HCT116 (cell line): ENCODE measurements at regions not wholly inside any gene's neighbourhood (a gene's known extent, or its start where the extent isn't known, plus 50 kb on each side); places are given as distances from the start of the nearest gene placed in this dataset.
A peak's percentile ranks its signal among the peaks of the same experiment; 100 is the strongest.

Experiments
- ATAC-seq: fragments of 200-7000 bp; cut with Tn5 transposase; 2 replicates; pipeline ENCODE4 v1.9.1; 2020; ENCODE audit warnings: mild to moderate bottlenecking, moderate library complexity
- BruUV-seq: library from RNA; stranded (reverse); fragments of 400-500 nt; replicated peaks from 2 replicates; lab custom pipeline; 2021; lab: Mats Ljungman, UMichigan
- CTCF ChIA-PET: fragments of 300-600 bp; sonication (Branson Sonifier 250); formaldehyde crosslinking; loops from one replicate; lab custom pipeline; 2021; ENCODE audit warnings: antibody characterized with exemption; lab: Charles Lee
- POLR2A ChIA-PET: fragments of 300-600, 350-600 bp; sonication (Branson Sonifier 250); formaldehyde crosslinking; loops from one replicate; lab custom pipeline; 2021; ENCODE audit warnings: antibody characterized with exemption; lab: Charles Lee
- RAD21 ChIA-PET, 2 experiments: fragments of 300-600 bp; sonication (Branson Sonifier 250); formaldehyde crosslinking; loops; one replicate each; lab custom pipeline; 2023; ENCODE audit warnings: low total read pairs in 2 of 2; ENCODE audit not compliant: uncharacterized antibody in 2 of 2, unreplicated experiment in 2 of 2, low non-redundant PET in 1 of 2; lab: Charles Lee
- DNase-seq: peaks from one replicate; pipeline ENCODE4 v3.0.0-alpha.2; 2010; ENCODE audit warnings: low read depth, low spot score
- H2AFZ ChIP-seq: fragments of 200-600 bp; shearing (Covaris generic), sonication (generic); 2 replicates; pipeline ENCODE4 v1.6.1; 2017; ENCODE audit warnings: low read depth, mixed run types, mixed read lengths, antibody characterized with exemption, low read length; ENCODE audit not compliant: poor library complexity, severe bottlenecking
- H3K27ac ChIP-seq: 2 replicates; pipeline ENCODE4 v1.5.1; 2012; ENCODE audit warnings: low read depth, low read length
- H3K27me3 ChIP-seq: fragments of 200-600 bp; sonication (generic); 2 replicates; pipeline ENCODE4 v1.6.1; 2016; ENCODE audit warnings: mixed run types, low read length, mixed read lengths; ENCODE audit not compliant: insufficient read depth
- H3K36me3 ChIP-seq, 2 experiments: fragments of 200-500 bp in 1 of 2; fragments of 200-600 bp in 1 of 2; sonication (Bioruptor generic) in 1 of 2; sonication (generic) in 1 of 2; 2 replicates each; pipeline versions ENCODE4 v1.5.1 to v1.6.1; 2014 to 2016; ENCODE audit warnings: low read length in 2 of 2, inconsistent platforms in 1 of 2, mixed read lengths in 1 of 2, mixed run types in 1 of 2; ENCODE audit not compliant: insufficient read depth in 2 of 2, control insufficient read depth in 1 of 2
- H3K4me1 ChIP-seq, 2 experiments: fragments of 200-600 bp in 1 of 2; sonication (generic) in 1 of 2; 2 replicates each; pipeline versions ENCODE4 v1.5.1 to v1.6.1; 2012 to 2017; ENCODE audit warnings: low read length in 2 of 2, inconsistent platforms in 1 of 2, mild to moderate bottlenecking in 1 of 2, mixed read lengths in 1 of 2, mixed run types in 1 of 2, moderate library complexity in 1 of 2; ENCODE audit not compliant: insufficient read depth in 2 of 2, control insufficient read depth in 1 of 2
- H3K4me2 ChIP-seq: fragments of 200-600 bp; sonication (generic); 2 replicates; pipeline ENCODE4 v1.6.1; 2017; ENCODE audit warnings: mixed run types, low read length, mixed read lengths
- H3K4me3 ChIP-seq, 2 experiments: fragments of 200-600 bp in 1 of 2; sonication (generic) in 1 of 2; replicated peaks in 1 of 2; 2 replicates each; pipeline ENCODE4 v1.5.1; 2011 to 2016; ENCODE audit warnings: low read length in 2 of 2, control low read depth in 1 of 2, low read depth in 1 of 2, mild to moderate bottlenecking in 1 of 2, mixed read lengths in 1 of 2, mixed run types in 1 of 2
- H3K79me2 ChIP-seq: fragments of 200-600 bp; sonication (generic); 2 replicates; pipeline ENCODE4 v1.6.1; 2017; ENCODE audit warnings: mild to moderate bottlenecking, mixed run types, low read length, moderate library complexity, mixed read lengths; ENCODE audit not compliant: insufficient read depth
- H3K9ac ChIP-seq: fragments of 200-600 bp; sonication (generic); 2 replicates; pipeline ENCODE4 v1.6.1; 2016; ENCODE audit warnings: low read length, mixed read lengths
- H3K9me2 ChIP-seq: fragments of 200-600 bp; sonication (generic), shearing (Covaris generic); 2 replicates; pipeline ENCODE4 v1.6.1; 2017; ENCODE audit warnings: mixed run types, mild to moderate bottlenecking, moderate library complexity; ENCODE audit not compliant: insufficient read depth
- H3K9me3 ChIP-seq, 2 experiments: fragments of 200-500 bp in 1 of 2; fragments of 200-600 bp in 1 of 2; sonication (Bioruptor generic) in 1 of 2; sonication (generic) in 1 of 2; 2 replicates each; pipeline ENCODE4 v1.6.1; 2014 to 2017; ENCODE audit warnings: low read length in 2 of 2, mixed read lengths in 2 of 2, inconsistent platforms in 1 of 2, low read depth in 1 of 2, mild to moderate bottlenecking in 1 of 2, mixed run types in 1 of 2, moderate library complexity in 1 of 2; ENCODE audit not compliant: control insufficient read depth in 1 of 2, insufficient read depth in 1 of 2
- H4K20me1 ChIP-seq: fragments of 200-600 bp; sonication (generic), shearing (Covaris generic); 2 replicates; pipeline ENCODE4 v1.6.1; 2017; ENCODE audit warnings: mixed run types, mild to moderate bottlenecking, moderate library complexity; ENCODE audit not compliant: insufficient read depth
- ATF3 ChIP-seq: IDR thresholded peaks from 2 replicates; pipeline ENCODE4 v1.6.1; 2012
- CBX3 ChIP-seq: IDR thresholded peaks from 2 replicates; pipeline ENCODE4 v1.6.1; 2012; ENCODE audit warnings: low read depth
- EGR1 ChIP-seq: IDR thresholded peaks from 2 replicates; pipeline ENCODE4 v1.6.1; 2012; ENCODE audit warnings: low read depth
- EZH2 ChIP-seq: fragments of 200-600 bp; sonication (generic); IDR thresholded peaks from 2 replicates; pipeline ENCODE4 v1.6.1; 2017; ENCODE audit warnings: antibody characterized with exemption, mixed run types
- EZH2phosphoT487 ChIP-seq: fragments of 200-600 bp; IDR thresholded peaks from 2 replicates; pipeline ENCODE4 v1.6.1; 2018; ENCODE audit warnings: antibody characterized with exemption, borderline replicate concordance
- FOSL1 ChIP-seq: IDR thresholded peaks from 2 replicates; pipeline ENCODE4 v1.6.1; 2012; ENCODE audit warnings: low read depth
- JUND ChIP-seq: IDR thresholded peaks from 2 replicates; pipeline ENCODE4 v1.6.1; 2012
- MAX ChIP-seq: IDR thresholded peaks from 2 replicates; pipeline ENCODE4 v1.6.1; 2012
- POLR2A ChIP-seq: IDR thresholded peaks from 2 replicates; pipeline ENCODE4 v1.7.0; 2011; ENCODE audit warnings: borderline replicate concordance; ENCODE audit not compliant: insufficient read depth, insufficient read length; ENCODE audit errors: extremely low read depth
- POLR2AphosphoS5 ChIP-seq: IDR thresholded peaks from 2 replicates; pipeline ENCODE4 v1.6.1; 2011; ENCODE audit warnings: mild to moderate bottlenecking, low read depth, low read length, moderate library complexity
- RAD21 ChIP-seq: IDR thresholded peaks from 2 replicates; pipeline ENCODE4 v1.6.1; 2012; ENCODE audit warnings: low read depth, mild to moderate bottlenecking
- REST ChIP-seq: IDR thresholded peaks from 2 replicates; pipeline ENCODE4 v1.6.1; 2012; ENCODE audit warnings: low read depth
- SIN3A ChIP-seq: IDR thresholded peaks from 2 replicates; pipeline ENCODE4 v1.6.1; 2012; ENCODE audit warnings: low read depth
- SP1 ChIP-seq: IDR thresholded peaks from 2 replicates; pipeline ENCODE4 v1.6.1; 2012; ENCODE audit warnings: low read depth
- SRF ChIP-seq: IDR thresholded peaks from 2 replicates; pipeline ENCODE4 v1.6.1; 2012; ENCODE audit warnings: low read depth
- TCF7L2 ChIP-seq: IDR thresholded peaks from 2 replicates; pipeline ENCODE4 v1.7.0; 2011; ENCODE audit warnings: borderline replicate concordance, inconsistent platforms; ENCODE audit not compliant: insufficient read depth, insufficient read length; ENCODE audit errors: extremely low read depth
- ZBTB33 ChIP-seq: IDR thresholded peaks from 2 replicates; pipeline ENCODE4 v1.6.1; 2011; ENCODE audit warnings: mild to moderate bottlenecking, low read length, moderate library complexity; ENCODE audit not compliant: insufficient replicate concordance; ENCODE audit errors: extremely low read depth
- intact Hi-C: fragments of 100-400 bp; cut with micrococcal nuclease; formaldehyde crosslinking; loops from 2 replicates; pipeline ENCODE4 v1.10.0; 2022

GRCh38 chr7:16348251-16348650 lies 73.1 kb downstream of the CRPPA start (continued):
- TF ChIP-seq ATF3, result no peak

- H3K4me3 ChIP-seq, result no peak overlapping the region
- H3K27me3 ChIP-seq, result no peaks in the 10 kb centered on the region
- no peaks in the 10 kb centered on the region for H4K20me1 ChIP-seq
- intact Hi-C loops, result no loop called here
- no peaks in the 10 kb centered on the region for H3K79me2 ChIP-seq
- ChIA-PET CTCF (no interaction called here), POLR2A (no interaction called here), RAD21 (no interaction called here)
- peak; percentile 13; the same call in 1 of the 2 replicates for ATAC-seq
- H3K4me2 ChIP-seq, result peak overlapping the region; percentile 11; the same call in 1 of the 2 replicates
- DNase-seq, result no peak
- no TSS peak for BruUV-seq
- no peak overlapping the region for H2AFZ ChIP-seq
- peaks cover 4 to 8% of the 10 kb centered on the region in 2 experiments; a peak in 2 of 4 replicates for H3K9me3 ChIP-seq
- H3K27ac ChIP-seq, result no peak overlapping the region
- H3K4me1 ChIP-seq, result peaks cover 23 to 28% of the 10 kb centered on the region in 2 experiments
- no peaks in the 10 kb centered on the region for H3K9me2 ChIP-seq
- H3K9ac ChIP-seq, result no peak overlapping the region
- no peaks in the 10 kb centered on the region for H3K36me3 ChIP-seq
- TF ChIP-seq MAX, result no peak
- TF ChIP-seq TCF7L2, result no peak
- TF ChIP-seq JUND, result no peak
- no peak for TF ChIP-seq SRF
- TF ChIP-seq ATF3, result no peak
- TF ChIP-seq POLR2AphosphoS5, result no peak
- TF ChIP-seq EZH2, result no peak
- TF ChIP-seq EZH2phosphoT487, result no peak
- no peak for TF ChIP-seq SIN3A
- no peak for TF ChIP-seq REST
- TF ChIP-seq CBX3, result no peak
- TF ChIP-seq EGR1, result no peak
- no peak for TF ChIP-seq SP1
- TF ChIP-seq POLR2A, result no peak
- TF ChIP-seq RAD21, result no peak
- TF ChIP-seq ZBTB33, result no peak
- TF ChIP-seq FOSL1, result no peak
Observed at GRCh38 chr7:16347827-16348192, 73.5 kb downstream of the CRPPA start.
